HEK293 (cell line): ENCODE measurements at regions not wholly inside any gene's neighbourhood (a gene's known extent, or its start where the extent isn't known, plus 50 kb on each side); places are given as distances from the start of the nearest gene placed in this dataset.

Experiments
- CTCF ChIA-PET: fragments of 350-600 bp; formaldehyde crosslinking; extraction: SDS; loops from one replicate; lab custom pipeline; 2021; ENCODE audit warnings: antibody characterized with exemption; lab: Yijun Ruan, JAX
- POLR2A ChIA-PET: fragments of 300-600 bp; formaldehyde crosslinking; extraction: SDS; loops from one replicate; lab custom pipeline; 2020; ENCODE audit warnings: antibody characterized with exemption, inconsistent platforms; lab: Yijun Ruan, JAX
- H3K27ac ChIP-seq: fragments of 200-500 bp; sonication (Bioruptor generic); 2 replicates; pipeline ENCODE4 v1.5.1; 2014; ENCODE audit warnings: low read depth, low read length, control low read depth, inconsistent platforms; ENCODE audit errors: extremely low read depth
- H3K36me3 ChIP-seq, 2 experiments: fragments of 200-500 bp in 1 of 2; sonication (Bioruptor generic) in 1 of 2; 1 replicate in 1 of 2; 2 replicates in 1 of 2; pipeline ENCODE4 v1.5.1; 2014 to 2017; ENCODE audit warnings: inconsistent platforms in 2 of 2, low read length in 2 of 2; ENCODE audit not compliant: control insufficient read depth in 2 of 2, insufficient read depth in 1 of 2
- H3K4me1 ChIP-seq: fragments of 200-500 bp; sonication (Bioruptor generic); 2 replicates; pipeline ENCODE4 v1.5.1; 2014; ENCODE audit warnings: mild to moderate bottlenecking, low read length, inconsistent platforms; ENCODE audit not compliant: control insufficient read depth, insufficient read depth
- H3K4me3 ChIP-seq: 2 replicates; pipeline ENCODE4 v1.5.1; 2011; ENCODE audit warnings: low read depth, mild to moderate bottlenecking, control low read depth, low read length, moderate library complexity
- H3K9me3 ChIP-seq: fragments of 200-500 bp; sonication (Bioruptor generic); 2 replicates; pipeline ENCODE4 v1.5.1; 2014; ENCODE audit warnings: low read depth, low read length, inconsistent platforms; ENCODE audit not compliant: control insufficient read depth, insufficient read depth
- GLI4 ChIP-seq: fragments of 450-650 bp; formaldehyde crosslinking; IDR thresholded peaks from 2 replicates; pipeline ENCODE4 v1.5.1; 2016; ENCODE audit warnings: missing biosample characterization, missing genetic modification characterization
- KLF1 ChIP-seq: fragments of 450-650 bp; formaldehyde crosslinking; IDR thresholded peaks from 2 replicates; pipeline ENCODE4 v1.5.1; 2016; ENCODE audit warnings: missing biosample characterization, missing genetic modification characterization
- KLF9 ChIP-seq: fragments of 450-650 bp; formaldehyde crosslinking; IDR thresholded peaks from 2 replicates; pipeline ENCODE4 v1.5.1; 2016; ENCODE audit warnings: missing biosample characterization, missing genetic modification characterization, low read depth
- PRDM6 ChIP-seq: fragments of 450-650 bp; formaldehyde crosslinking; IDR thresholded peaks from 2 replicates; pipeline ENCODE4 v1.5.1; 2017; ENCODE audit warnings: missing biosample characterization, missing genetic modification characterization
- SETDB1 ChIP-seq: IDR thresholded peaks from one replicate; pipeline ENCODE4 v1.6.1; 2017; ENCODE audit warnings: mild to moderate bottlenecking, low read length, moderate library complexity, mixed read lengths; ENCODE audit not compliant: insufficient read length
- ZBTB20 ChIP-seq: fragments of 450-650 bp; formaldehyde crosslinking; IDR thresholded peaks from 2 replicates; pipeline ENCODE4 v1.5.1; 2016; ENCODE audit warnings: missing biosample characterization, missing genetic modification characterization
- ZIC2 ChIP-seq: fragments of 450-650 bp; formaldehyde crosslinking; IDR thresholded peaks from 2 replicates; pipeline ENCODE4 v1.5.1; 2016; ENCODE audit warnings: missing biosample characterization, missing genetic modification characterization
- ZNF148 ChIP-seq: fragments of 450-650 bp; formaldehyde crosslinking; IDR thresholded peaks from 2 replicates; pipeline ENCODE4 v1.5.0; 2017; ENCODE audit warnings: missing biosample characterization, missing genetic modification characterization, borderline replicate concordance
- ZNF175 ChIP-seq: fragments of 450-650 bp; formaldehyde crosslinking; IDR thresholded peaks from 2 replicates; pipeline ENCODE4 v1.5.1; 2016; ENCODE audit warnings: missing biosample characterization, missing genetic modification characterization
- ZNF223 ChIP-seq: fragments of 450-650 bp; formaldehyde crosslinking; IDR thresholded peaks from 2 replicates; pipeline ENCODE4 v1.5.1; 2016; ENCODE audit warnings: missing biosample characterization, missing genetic modification characterization
- ZNF292 ChIP-seq: fragments of 450-650 bp; formaldehyde crosslinking; IDR thresholded peaks from 2 replicates; pipeline ENCODE4 v1.5.1; 2016; ENCODE audit warnings: low read depth, missing biosample characterization, missing genetic modification characterization, borderline replicate concordance
- ZNF423 ChIP-seq: fragments of 450-650 bp; formaldehyde crosslinking; IDR thresholded peaks from 2 replicates; pipeline ENCODE4 v1.5.1; 2016; ENCODE audit warnings: missing biosample characterization, missing genetic modification characterization
- ZNF548 ChIP-seq: fragments of 450-650 bp; formaldehyde crosslinking; IDR thresholded peaks from 2 replicates; pipeline ENCODE4 v1.5.1; 2016; ENCODE audit warnings: missing biosample characterization, missing genetic modification characterization
- ZNF624 ChIP-seq: fragments of 450-650 bp; formaldehyde crosslinking; IDR thresholded peaks from 2 replicates; pipeline ENCODE4 v1.5.1; 2017; ENCODE audit warnings: missing biosample characterization, missing genetic modification characterization
- ZNF645 ChIP-seq: fragments of 450-650 bp; formaldehyde crosslinking; IDR thresholded peaks from 2 replicates; pipeline ENCODE4; 2016; ENCODE audit warnings: missing biosample characterization, missing genetic modification characterization
- ZNF776 ChIP-seq: fragments of 450-650 bp; formaldehyde crosslinking; IDR thresholded peaks from 2 replicates; pipeline ENCODE4 v1.5.0; 2017; ENCODE audit warnings: missing biosample characterization, missing genetic modification characterization, borderline replicate concordance
- ZNF785 ChIP-seq: fragments of 450-650 bp; formaldehyde crosslinking; IDR thresholded peaks from 2 replicates; pipeline ENCODE4 v1.5.1; 2016; ENCODE audit warnings: missing biosample characterization, missing genetic modification characterization
- ZNF792 ChIP-seq: fragments of 450-650 bp; formaldehyde crosslinking; IDR thresholded peaks from 2 replicates; pipeline ENCODE4 v1.5.1; 2016; ENCODE audit warnings: missing biosample characterization, missing genetic modification characterization
- ZNF837 ChIP-seq: fragments of 450-650 bp; formaldehyde crosslinking; IDR thresholded peaks from 2 replicates; pipeline ENCODE4 v1.5.1; 2016; ENCODE audit warnings: missing biosample characterization, missing genetic modification characterization
- TF ChIP-seq, protein P1 (sequence below): fragments of 450-650 bp; formaldehyde crosslinking; IDR thresholded peaks from 2 replicates; pipeline ENCODE4 v1.5.1; 2016; ENCODE audit warnings: missing biosample characterization, missing genetic modification characterization
- TF ChIP-seq, protein P2 (sequence below): fragments of 450-650 bp; formaldehyde crosslinking; conservative IDR thresholded peaks from 2 replicates; pipeline ENCODE4 v1.5.1; 2016; ENCODE audit warnings: low read depth, missing biosample characterization, missing genetic modification characterization

DNA sequence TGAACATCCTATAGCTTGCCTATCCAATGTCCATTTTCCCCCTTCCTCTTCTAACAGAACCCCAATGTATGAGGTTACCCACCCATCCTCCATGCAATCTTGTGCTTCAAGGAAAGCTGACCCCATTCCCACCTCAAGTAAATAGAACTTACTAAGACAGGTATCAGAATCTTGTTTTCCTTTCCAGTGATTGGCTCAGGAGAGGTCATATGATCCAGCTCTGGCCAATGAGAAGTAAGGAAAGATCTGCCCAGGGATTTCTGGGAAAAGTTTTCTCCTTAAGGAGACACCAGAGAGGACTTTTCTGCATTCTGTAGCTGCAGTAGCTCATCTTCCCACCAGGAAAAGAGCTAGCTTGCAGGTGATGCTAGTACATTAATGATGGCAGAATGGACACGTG is 341.8 kb upstream of the ZFP64 start:
- Histone ChIP-seq H3K4me3 (no peak overlapping the region), H3K27ac (no peak overlapping the region), H3K4me1 (no peaks in the 10 kb centered on the region), H3K9me3 (no peaks in the 10 kb centered on the region), H3K36me3 (no peaks in the 10 kb centered on the region)
- ChIA-PET POLR2A (no interaction called here), CTCF (no interaction called here)
- no peak for TF ChIP-seq ZNF624

GRCh38 chr20:52532674-52533073 is 341.1 kb upstream of the ZFP64 start:
- H3K4me3 ChIP-seq, result no peak overlapping the region
- POLR2A ChIA-PET, result no interaction called here
- TF ChIP-seq ZNF792 (no peak), ZNF423 (tag by site-specific recombination) (no peak), GLI4 (tag by site-specific recombination) (no peak), ZNF148 (tag by site-specific recombination) (no peak), SETDB1 (no peak), ZNF548 (no peak), ZNF292 (no peak), ZNF175 (tag by site-specific recombination) (no peak), KLF9 (tag by site-specific recombination) (no peak), ZNF785 (no peak), ZNF223 (no peak), ZNF776 (tag by site-specific recombination) (no peak), ZNF645 (tag by site-specific recombination) (no peak)
- TF ChIP-seq, protein P1, sequence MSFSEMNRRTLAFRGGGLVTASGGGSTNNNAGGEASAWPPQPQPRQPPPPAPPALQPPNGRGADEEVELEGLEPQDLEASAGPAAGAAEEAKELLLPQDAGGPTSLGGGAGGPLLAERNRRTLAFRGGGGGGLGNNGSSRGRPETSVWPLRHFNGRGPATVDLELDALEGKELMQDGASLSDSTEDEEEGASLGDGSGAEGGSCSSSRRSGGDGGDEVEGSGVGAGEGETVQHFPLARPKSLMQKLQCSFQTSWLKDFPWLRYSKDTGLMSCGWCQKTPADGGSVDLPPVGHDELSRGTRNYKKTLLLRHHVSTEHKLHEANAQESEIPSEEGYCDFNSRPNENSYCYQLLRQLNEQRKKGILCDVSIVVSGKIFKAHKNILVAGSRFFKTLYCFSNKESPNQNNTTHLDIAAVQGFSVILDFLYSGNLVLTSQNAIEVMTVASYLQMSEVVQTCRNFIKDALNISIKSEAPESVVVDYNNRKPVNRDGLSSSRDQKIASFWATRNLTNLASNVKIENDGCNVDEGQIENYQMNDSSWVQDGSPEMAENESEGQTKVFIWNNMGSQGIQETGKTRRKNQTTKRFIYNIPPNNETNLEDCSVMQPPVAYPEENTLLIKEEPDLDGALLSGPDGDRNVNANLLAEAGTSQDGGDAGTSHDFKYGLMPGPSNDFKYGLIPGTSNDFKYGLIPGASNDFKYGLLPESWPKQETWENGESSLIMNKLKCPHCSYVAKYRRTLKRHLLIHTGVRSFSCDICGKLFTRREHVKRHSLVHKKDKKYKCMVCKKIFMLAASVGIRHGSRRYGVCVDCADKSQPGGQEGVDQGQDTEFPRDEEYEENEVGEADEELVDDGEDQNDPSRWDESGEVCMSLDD (tag by site-specific recombination), result no peak
- TF ChIP-seq, all 188 proteins: peak for 0
- H3K9me3 ChIP-seq, result no peaks in the 10 kb centered on the region
- no peaks in the 10 kb centered on the region for H3K36me3 ChIP-seq
- H3K27ac ChIP-seq, result no peak overlapping the region
- H3K4me1 ChIP-seq, result no peaks in the 10 kb centered on the region
- CTCF ChIA-PET, result interaction anchor here (0.6 kb wide), 1 partner anchor 428 kb away, joined by 3 read pairs; no protein-coding TSS in a partner anchor

DNA sequence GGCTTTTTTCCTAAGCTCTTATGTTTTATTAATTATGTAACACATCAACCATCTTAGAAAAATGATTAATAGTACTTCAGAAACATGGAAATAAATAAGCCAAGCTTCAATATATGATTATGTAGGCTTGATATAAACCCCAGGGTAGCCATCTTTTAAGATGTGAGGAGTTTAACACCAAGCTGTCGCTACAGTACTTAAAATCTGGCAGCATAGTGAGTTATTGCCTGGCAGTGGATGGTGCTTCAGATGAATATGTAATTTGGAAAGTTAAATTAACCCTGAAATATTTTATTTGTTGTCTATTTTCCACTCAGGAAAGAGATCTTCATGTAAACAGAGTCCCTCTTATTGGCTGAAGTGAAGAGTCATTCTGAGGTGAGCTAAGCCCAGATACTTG is 339.0 kb upstream of the ZFP64 start:
- Histone ChIP-seq H3K27ac (no peak overlapping the region), H3K36me3 (no peaks in the 10 kb centered on the region), H3K4me1 (no peaks in the 10 kb centered on the region), H3K9me3 (no peaks in the 10 kb centered on the region), H3K4me3 (no peak overlapping the region)
- POLR2A ChIA-PET, result no interaction called here
- CTCF ChIA-PET, result interaction anchor here (0.7 to 0.9 kb wide), 2 partner anchors 9 to 219 kb away, joined by 3 read pairs; no protein-coding TSS in a partner anchor
- no peak for TF ChIP-seq PRDM6 (tag by site-specific recombination)
- no peak for TF ChIP-seq ZIC2 (tag by site-specific recombination)
- no peak for TF ChIP-seq ZNF223
- TF ChIP-seq KLF1, result no peak
- TF ChIP-seq, protein P2, sequence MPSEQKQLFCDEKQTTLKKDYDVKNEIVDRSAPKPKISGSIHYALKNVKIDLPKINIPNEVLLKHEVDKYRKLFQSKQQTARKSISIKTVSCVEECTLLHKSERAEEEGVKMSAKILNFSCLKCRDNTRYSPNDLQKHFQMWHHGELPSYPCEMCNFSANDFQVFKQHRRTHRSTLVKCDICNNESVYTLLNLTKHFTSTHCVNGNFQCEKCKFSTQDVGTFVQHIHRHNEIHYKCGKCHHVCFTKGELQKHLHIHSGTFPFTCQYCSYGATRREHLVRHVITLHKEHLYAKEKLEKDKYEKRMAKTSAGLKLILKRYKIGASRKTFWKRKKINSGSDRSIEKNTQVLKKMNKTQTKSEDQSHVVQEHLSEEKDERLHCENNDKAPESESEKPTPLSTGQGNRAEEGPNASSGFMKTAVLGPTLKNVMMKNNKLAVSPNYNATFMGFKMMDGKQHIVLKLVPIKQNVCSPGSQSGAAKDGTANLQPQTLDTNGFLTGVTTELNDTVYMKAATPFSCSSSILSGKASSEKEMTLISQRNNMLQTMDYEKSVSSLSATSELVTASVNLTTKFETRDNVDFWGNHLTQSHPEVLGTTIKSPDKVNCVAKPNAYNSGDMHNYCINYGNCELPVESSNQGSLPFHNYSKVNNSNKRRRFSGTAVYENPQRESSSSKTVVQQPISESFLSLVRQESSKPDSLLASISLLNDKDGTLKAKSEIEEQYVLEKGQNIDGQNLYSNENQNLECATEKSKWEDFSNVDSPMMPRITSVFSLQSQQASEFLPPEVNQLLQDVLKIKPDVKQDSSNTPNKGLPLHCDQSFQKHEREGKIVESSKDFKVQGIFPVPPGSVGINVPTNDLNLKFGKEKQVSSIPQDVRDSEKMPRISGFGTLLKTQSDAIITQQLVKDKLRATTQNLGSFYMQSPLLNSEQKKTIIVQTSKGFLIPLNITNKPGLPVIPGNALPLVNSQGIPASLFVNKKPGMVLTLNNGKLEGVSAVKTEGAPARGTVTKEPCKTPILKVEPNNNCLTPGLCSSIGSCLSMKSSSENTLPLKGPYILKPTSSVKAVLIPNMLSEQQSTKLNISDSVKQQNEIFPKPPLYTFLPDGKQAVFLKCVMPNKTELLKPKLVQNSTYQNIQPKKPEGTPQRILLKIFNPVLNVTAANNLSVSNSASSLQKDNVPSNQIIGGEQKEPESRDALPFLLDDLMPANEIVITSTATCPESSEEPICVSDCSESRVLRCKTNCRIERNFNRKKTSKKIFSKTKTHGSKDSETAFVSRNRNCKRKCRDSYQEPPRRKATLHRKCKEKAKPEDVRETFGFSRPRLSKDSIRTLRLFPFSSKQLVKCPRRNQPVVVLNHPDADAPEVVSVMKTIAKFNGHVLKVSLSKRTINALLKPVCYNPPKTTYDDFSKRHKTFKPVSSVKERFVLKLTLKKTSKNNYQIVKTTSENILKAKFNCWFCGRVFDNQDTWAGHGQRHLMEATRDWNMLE, result no peak
- TF ChIP-seq ZNF837 (tag by site-specific recombination), result no peak
- no peak for TF ChIP-seq ZBTB20 (tag by site-specific recombination)
